ENCODE measurements at regions not wholly inside any gene's neighbourhood (a gene's known extent, or its start where the extent isn't known, plus 50 kb on each side); places are given as distances from the start of the nearest gene placed in this dataset.

DNA sequence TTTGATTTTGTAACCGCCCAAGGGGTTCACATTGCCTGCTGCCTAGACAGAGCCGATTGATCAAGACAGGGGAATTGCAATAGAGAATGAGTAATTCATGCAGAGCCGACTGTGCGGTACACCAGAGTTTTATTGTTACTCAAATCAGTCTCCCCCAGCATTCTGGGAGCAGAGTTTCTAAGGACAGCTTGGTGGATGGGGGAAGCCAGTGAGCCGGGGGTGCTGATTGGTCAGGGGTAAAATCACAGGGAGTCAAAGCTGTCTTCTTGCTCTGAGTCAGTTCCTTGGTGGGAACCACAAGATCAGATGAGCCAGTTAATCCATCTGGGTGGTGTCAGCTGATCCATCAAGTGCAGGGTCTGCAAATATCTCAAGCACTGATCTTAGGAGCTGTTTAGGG lies 60.0 kb upstream of the EZR start:
- TF ChIP-seq RCOR1 (IDR thresholded peaks at IDR 0.05; ENCODE audit: insufficient replicate concordance, low read length) = no peak
- no peak for TF ChIP-seq RFX5 (IDR thresholded peaks at IDR 0.05; ENCODE audit: low read depth, low read length)
